Hepatocyte (in vitro differentiated cells): ENCODE measurements at regions not wholly inside any gene's neighbourhood (a gene's known extent, or its start where the extent isn't known, plus 50 kb on each side); places are given as distances from the start of the nearest gene placed in this dataset.

Experiments used
- EZH2 ChIP-seq: fragments of 200-600 bp; sonication (generic); IDR thresholded peaks from 2 replicates; pipeline ENCODE4 v1.6.1; 2016; ENCODE audit warnings: antibody characterized with exemption, mild to moderate bottlenecking, borderline replicate concordance
- TF ChIP-seq, protein P1 (sequence below): fragments of 200-600 bp; sonication (generic); IDR thresholded peaks from 2 replicates; pipeline ENCODE4 v1.5.1; 2016; ENCODE audit warnings: antibody characterized with exemption, mild to moderate bottlenecking; ENCODE audit not compliant: poor library complexity

GRCh38 chr17:12287953-12288352 lies 267.3 kb downstream of the MAP2K4 start:
- TF ChIP-seq, protein P1, sequence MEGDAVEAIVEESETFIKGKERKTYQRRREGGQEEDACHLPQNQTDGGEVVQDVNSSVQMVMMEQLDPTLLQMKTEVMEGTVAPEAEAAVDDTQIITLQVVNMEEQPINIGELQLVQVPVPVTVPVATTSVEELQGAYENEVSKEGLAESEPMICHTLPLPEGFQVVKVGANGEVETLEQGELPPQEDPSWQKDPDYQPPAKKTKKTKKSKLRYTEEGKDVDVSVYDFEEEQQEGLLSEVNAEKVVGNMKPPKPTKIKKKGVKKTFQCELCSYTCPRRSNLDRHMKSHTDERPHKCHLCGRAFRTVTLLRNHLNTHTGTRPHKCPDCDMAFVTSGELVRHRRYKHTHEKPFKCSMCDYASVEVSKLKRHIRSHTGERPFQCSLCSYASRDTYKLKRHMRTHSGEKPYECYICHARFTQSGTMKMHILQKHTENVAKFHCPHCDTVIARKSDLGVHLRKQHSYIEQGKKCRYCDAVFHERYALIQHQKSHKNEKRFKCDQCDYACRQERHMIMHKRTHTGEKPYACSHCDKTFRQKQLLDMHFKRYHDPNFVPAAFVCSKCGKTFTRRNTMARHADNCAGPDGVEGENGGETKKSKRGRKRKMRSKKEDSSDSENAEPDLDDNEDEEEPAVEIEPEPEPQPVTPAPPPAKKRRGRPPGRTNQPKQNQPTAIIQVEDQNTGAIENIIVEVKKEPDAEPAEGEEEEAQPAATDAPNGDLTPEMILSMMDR, result no peak
- no peak for TF ChIP-seq EZH2
